HUES64 (cell line): ENCODE measurements at regions not wholly inside any gene's neighbourhood (a gene's known extent, or its start where the extent isn't known, plus 50 kb on each side); places are given as distances from the start of the nearest gene placed in this dataset.
"Not testable (repeated sequence)": the region's sequence is repeated elsewhere in the genome, so short reads cannot be mapped to it uniquely, and the experiment has no call there.

ENCODE experiments used
- H3K27ac ChIP-seq: 2 replicates; pipeline ENCODE4 v1.7.0; 2013; ENCODE audit warnings: low read depth, low read length, inconsistent platforms
- H3K27me3 ChIP-seq: 2 replicates; pipeline ENCODE4 v1.6.1; 2013; ENCODE audit warnings: mild to moderate bottlenecking, low read length; ENCODE audit not compliant: insufficient read depth
- H3K36me3 ChIP-seq: 2 replicates; pipeline ENCODE4 v1.6.1; 2013; ENCODE audit warnings: mild to moderate bottlenecking, low read length; ENCODE audit not compliant: insufficient read depth
- H3K4me1 ChIP-seq: 2 replicates; pipeline ENCODE4 v1.6.1; 2013; ENCODE audit warnings: mild to moderate bottlenecking, low read length, moderate library complexity; ENCODE audit not compliant: insufficient read depth
- H3K4me3 ChIP-seq: 2 replicates; pipeline ENCODE4 v1.5.1; 2013; ENCODE audit warnings: mild to moderate bottlenecking, low read length, moderate library complexity
- H3K9ac ChIP-seq: 2 replicates; pipeline ENCODE4 v1.6.1; 2013; ENCODE audit warnings: mild to moderate bottlenecking, low read depth, low read length
- H3K9me3 ChIP-seq: 2 replicates; pipeline ENCODE4 v1.6.1; 2013; ENCODE audit warnings: low read depth, low read length; ENCODE audit not compliant: insufficient read depth
- whole genome bisulfite sequencing: fragments of 150-250, 120-280 bp; methylation state at CpG from one replicate; pipeline ENCODE4 v1.1.7; 2013; ENCODE audit warnings: missing lambda C conversion rate; 5-methylcytosine and 5-hydroxymethylcytosine counted together

GRCh38 chr4:158028381-158028780 is 144.4 kb downstream of the GASK1B start:
- H3K4me1 ChIP-seq, H3K36me3 ChIP-seq, H3K27me3 ChIP-seq, H3K9ac ChIP-seq, H3K9me3 ChIP-seq, H3K4me3 ChIP-seq, H3K27ac ChIP-seq: not testable (repeated sequence)

- H3K27me3 ChIP-seq = no peaks in the 10 kb centered on the region
- H3K9ac ChIP-seq = no peak overlapping the region
- H3K4me3 ChIP-seq = no peak overlapping the region
- WGBS = 100% methylated on average over 1 of the region's 1 CpG
- peaks cover 4% of the 10 kb centered on the region; the same call in 1 of the 2 replicates for H3K9me3 ChIP-seq
- H3K4me1 ChIP-seq = peaks cover 15% of the 10 kb centered on the region
- no peak overlapping the region for H3K27ac ChIP-seq
- H3K36me3 ChIP-seq = no peaks in the 10 kb centered on the region
Observed at GRCh38 chr4:158025131-158025530, 147.7 kb downstream of the GASK1B start.

GRCh38 chr4:158020734-158021346 is 152.0 kb downstream of the GASK1B start:
- H3K36me3 ChIP-seq = no peaks in the 10 kb centered on the region
- WGBS = 91% methylated on average over 4 of the region's 5 CpGs
- no peaks in the 10 kb centered on the region for H3K9me3 ChIP-seq
- H3K4me1 ChIP-seq = peaks cover 29% of the 10 kb centered on the region
- H3K27me3 ChIP-seq = no peaks in the 10 kb centered on the region
- H3K9ac ChIP-seq = peak overlapping the region; percentile 43; the same call in 1 of the 2 replicates
- no peak overlapping the region for H3K4me3 ChIP-seq
- H3K27ac ChIP-seq = peak overlapping the region; percentile 36; the same call in 1 of the 2 replicates

- peak overlapping the region; percentile 43; the same call in 1 of the 2 replicates for H3K9ac ChIP-seq
- H3K27me3 ChIP-seq = no peaks in the 10 kb centered on the region
- H3K9me3 ChIP-seq = no peaks in the 10 kb centered on the region
- peaks cover 29% of the 10 kb centered on the region for H3K4me1 ChIP-seq
- peak overlapping the region; percentile 36; the same call in 1 of the 2 replicates for H3K27ac ChIP-seq
- H3K36me3 ChIP-seq = no peaks in the 10 kb centered on the region
- H3K4me3 ChIP-seq = no peak overlapping the region
Observed at GRCh38 chr4:158020176-158020575, 152.6 kb downstream of the GASK1B start.

- H3K4me1 ChIP-seq = peaks cover 29% of the 10 kb centered on the region
- H3K36me3 ChIP-seq = no peaks in the 10 kb centered on the region
- H3K9ac ChIP-seq = no peak overlapping the region
- no CpG with 5 or more reads among the region's 1 CpG for whole genome bisulfite sequencing
- H3K27ac ChIP-seq = no peak overlapping the region
- H3K4me3 ChIP-seq = no peak overlapping the region
- H3K27me3 ChIP-seq = no peaks in the 10 kb centered on the region
- H3K9me3 ChIP-seq = no peaks in the 10 kb centered on the region
Observed at GRCh38 chr4:158018831-158019230, 154.0 kb downstream of the GASK1B start.

GRCh38 chr4:158018221-158018830 is 154.5 kb downstream of the GASK1B start:
- WGBS = 97% methylated on average over 1 of the region's 1 CpG
- H3K27me3 ChIP-seq = no peaks in the 10 kb centered on the region
- H3K9ac ChIP-seq = no peak overlapping the region
- no peaks in the 10 kb centered on the region for H3K36me3 ChIP-seq
- no peaks in the 10 kb centered on the region for H3K9me3 ChIP-seq
- no peak overlapping the region for H3K27ac ChIP-seq
- H3K4me1 ChIP-seq = peaks cover 29% of the 10 kb centered on the region
- H3K4me3 ChIP-seq = no peak overlapping the region

- no peak overlapping the region for H3K27ac ChIP-seq
Observed at GRCh38 chr4:158016511-158016910, 156.3 kb downstream of the GASK1B start.

GRCh38 chr4:158015241-158015640 is 157.6 kb downstream of the GASK1B start:
- Histone ChIP-seq H3K4me1 (peaks cover 16% of the 10 kb centered on the region; the same call in 1 of the 2 replicates), H3K27ac (no peak overlapping the region), H3K27me3 (no peaks in the 10 kb centered on the region), H3K36me3 (no peaks in the 10 kb centered on the region), H3K4me3 (no peak overlapping the region), H3K9me3 (no peaks in the 10 kb centered on the region), H3K9ac (no peak overlapping the region)
- WGBS = 93% methylated on average over 3 of the region's 3 CpGs

More at GRCh38 chr4:158016511-158016910, 156.3 kb downstream of the GASK1B start:
- H3K4me3 ChIP-seq = no peak overlapping the region
- peaks cover 28% of the 10 kb centered on the region for H3K4me1 ChIP-seq
- WGBS = 100% methylated on average over 1 of the region's 1 CpG
- H3K9me3 ChIP-seq = no peaks in the 10 kb centered on the region
- no peaks in the 10 kb centered on the region for H3K27me3 ChIP-seq
- H3K9ac ChIP-seq = no peak overlapping the region
- H3K36me3 ChIP-seq = no peaks in the 10 kb centered on the region

- Histone ChIP-seq H3K9me3 (no peaks in the 10 kb centered on the region), H3K36me3 (no peaks in the 10 kb centered on the region), H3K4me3 (no peak overlapping the region), H3K9ac (no peak overlapping the region), H3K27ac (no peak overlapping the region), H3K4me1 (peaks cover 6% of the 10 kb centered on the region; the same call in 1 of the 2 replicates), H3K27me3 (no peaks in the 10 kb centered on the region)
Observed at GRCh38 chr4:158013858-158014257, 159.0 kb downstream of the GASK1B start.

- Histone ChIP-seq H3K36me3 (no peaks in the 10 kb centered on the region), H3K27ac (no peak overlapping the region), H3K9me3 (no peaks in the 10 kb centered on the region), H3K4me1 (no peaks in the 10 kb centered on the region), H3K9ac (no peak overlapping the region), H3K4me3 (no peak overlapping the region), H3K27me3 (no peaks in the 10 kb centered on the region)
- WGBS = 95% methylated on average over 5 of the region's 5 CpGs
Observed at GRCh38 chr4:158010361-158010760, 162.5 kb downstream of the GASK1B start.

GRCh38 chr4:158008551-158009218 is 164.1 kb downstream of the GASK1B start:
- 95% methylated on average over 3 of the region's 6 CpGs for WGBS
- no peak overlapping the region for H3K27ac ChIP-seq
- no peaks in the 10 kb centered on the region for H3K27me3 ChIP-seq
- no peaks in the 10 kb centered on the region for H3K9me3 ChIP-seq
- H3K4me3 ChIP-seq = no peak overlapping the region
- no peaks in the 10 kb centered on the region for H3K36me3 ChIP-seq
- no peak overlapping the region for H3K9ac ChIP-seq
- no peaks in the 10 kb centered on the region for H3K4me1 ChIP-seq
